Small intestine (tissue), 7 donors: ENCODE measurements at regions not wholly inside any gene's neighbourhood (a gene's known extent, or its start where the extent isn't known, plus 50 kb on each side); places are given as distances from the start of the nearest gene placed in this dataset.
"Not testable (repeated sequence)": the region's sequence is repeated elsewhere in the genome, so short reads cannot be mapped to it uniquely, and the experiment has no call there.

Experiments used
- DNase-seq, 2 donors: peaks; one replicate each; pipeline versions ENCODE4 v3.0.0 to v3.0.0-alpha.2; 2013
- FAIRE-seq: peaks from 2 replicates; lab custom pipeline; 2012; peaks lifted over from hg19 to GRCh38; lab: Jason Lieb, UNC
- H3K27ac ChIP-seq, 3 donors: one replicate each; pipeline ENCODE4 v1.5.1; 2013; ENCODE audit warnings: low read length in 2 of 3, mild to moderate bottlenecking in 2 of 3, control low read depth in 1 of 3, inconsistent platforms in 1 of 3, low read depth in 1 of 3, moderate library complexity in 1 of 3
- H3K27me3 ChIP-seq, 3 donors: one replicate each; pipeline ENCODE4 v1.6.1; 2013; ENCODE audit warnings: low read length in 3 of 3, inconsistent platforms in 1 of 3; ENCODE audit not compliant: control insufficient read depth in 3 of 3, insufficient read depth in 3 of 3
- H3K36me3 ChIP-seq, 3 donors: one replicate each; pipeline ENCODE4 v1.6.1; 2013; ENCODE audit warnings: low read length in 3 of 3, inconsistent platforms in 1 of 3, low read depth in 1 of 3, mild to moderate bottlenecking in 1 of 3, moderate library complexity in 1 of 3; ENCODE audit not compliant: control insufficient read depth in 3 of 3, insufficient read depth in 2 of 3
- H3K4me1 ChIP-seq, 3 donors: one replicate each; pipeline ENCODE4 v1.6.1; 2013; ENCODE audit warnings: low read length in 2 of 3, inconsistent platforms in 1 of 3, low read depth in 1 of 3, mild to moderate bottlenecking in 1 of 3, moderate library complexity in 1 of 3; ENCODE audit not compliant: control insufficient read depth in 3 of 3, insufficient read depth in 2 of 3
- H3K4me3 ChIP-seq, 3 donors: one replicate each; pipeline ENCODE4 v1.5.1; 2013; ENCODE audit warnings: low read length in 3 of 3, control low read depth in 1 of 3, inconsistent platforms in 1 of 3, low read depth in 1 of 3, mild to moderate bottlenecking in 1 of 3, moderate library complexity in 1 of 3
- H3K9me3 ChIP-seq, 2 donors: one replicate each; pipeline ENCODE4 v1.6.1; 2013; ENCODE audit warnings: low read depth in 1 of 2, low read length in 1 of 2; ENCODE audit not compliant: control insufficient read depth in 2 of 2, insufficient read depth in 1 of 2
- WGBS, 3 donors: extraction: QIAGEN DNeasy Blood & Tissue Kit; methylation state at CpG; one replicate each; pipeline ENCODE4 v1.1.7; 2013; 5-methylcytosine and 5-hydroxymethylcytosine counted together
- donor health status: healthy with polysubstance abuse.
- donor health status: control.
- donor health status: control.
- donor health status: Bipolar disorder and iron deficiency.
- donor health status: healthy.

DNA sequence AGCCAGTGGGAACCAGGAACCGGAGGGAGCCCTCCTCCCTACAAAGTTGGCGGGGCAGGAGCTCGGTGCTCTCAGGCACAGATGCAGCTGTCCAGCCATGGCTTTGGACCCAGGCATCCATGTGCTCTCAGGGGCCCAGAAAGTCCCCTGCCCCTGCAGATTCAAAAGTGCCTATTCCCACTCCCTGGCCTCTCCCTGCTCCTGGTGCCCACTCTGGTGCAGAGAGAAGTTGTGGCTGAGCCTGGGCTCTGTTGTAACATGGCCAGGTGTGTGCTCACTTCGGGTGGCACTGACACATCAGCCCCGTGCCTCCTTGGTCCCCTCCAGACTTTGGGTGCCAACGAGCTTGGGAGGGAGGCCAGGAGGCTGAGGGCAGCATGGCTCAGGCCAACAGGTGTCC is 315.8 kb upstream of the KYNU start:
- DNase-seq: no peak
- Histone ChIP-seq H3K27me3 (no peaks in the 10 kb centered on the region), H3K4me3 (no peak overlapping the region), H3K27ac (no peak overlapping the region), H3K4me1 (no peaks in the 10 kb centered on the region), H3K9me3 (peaks cover 0 to 5% of the 10 kb centered on the region in 2 donors), H3K36me3 (no peaks in the 10 kb centered on the region)
- FAIRE-seq: no peak
- 66 to 81% (median 66%) methylated on average over 6 of the region's 6 CpGs for WGBS, 3 donors

DNA sequence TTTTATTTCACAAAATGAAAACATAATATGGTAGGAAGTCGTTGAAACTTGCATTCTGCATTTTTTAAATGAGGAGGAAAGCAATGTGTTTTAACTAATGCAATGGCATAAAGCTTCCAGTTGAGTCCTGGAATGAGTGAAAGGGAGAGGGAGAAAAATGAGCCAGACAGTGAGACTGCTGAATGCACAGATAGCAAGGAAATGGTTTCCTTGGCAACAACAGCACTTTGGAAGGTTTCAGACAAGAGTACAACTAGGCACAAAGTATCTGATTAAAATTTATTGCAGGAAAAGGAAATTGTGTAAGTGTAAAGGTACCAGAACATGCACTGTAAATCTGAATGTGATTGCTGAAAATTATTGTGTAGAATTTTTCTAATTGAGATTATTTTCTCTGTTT is 320.1 kb upstream of the KYNU start:
- no peaks in the 10 kb centered on the region for H3K36me3 ChIP-seq
- no peaks in the 10 kb centered on the region for H3K27me3 ChIP-seq
- H3K27ac ChIP-seq: no peak overlapping the region
- no peaks in the 10 kb centered on the region for H3K4me1 ChIP-seq
- no peak for FAIRE-seq
- peaks cover 0 to 5% of the 10 kb centered on the region in 2 donors for H3K9me3 ChIP-seq
- no peak for DNase-seq
- 10 to 18% (median 16%) methylated on average over 1 of the region's 1 CpG for WGBS, 3 donors
- H3K4me3 ChIP-seq: no peak overlapping the region

DNA sequence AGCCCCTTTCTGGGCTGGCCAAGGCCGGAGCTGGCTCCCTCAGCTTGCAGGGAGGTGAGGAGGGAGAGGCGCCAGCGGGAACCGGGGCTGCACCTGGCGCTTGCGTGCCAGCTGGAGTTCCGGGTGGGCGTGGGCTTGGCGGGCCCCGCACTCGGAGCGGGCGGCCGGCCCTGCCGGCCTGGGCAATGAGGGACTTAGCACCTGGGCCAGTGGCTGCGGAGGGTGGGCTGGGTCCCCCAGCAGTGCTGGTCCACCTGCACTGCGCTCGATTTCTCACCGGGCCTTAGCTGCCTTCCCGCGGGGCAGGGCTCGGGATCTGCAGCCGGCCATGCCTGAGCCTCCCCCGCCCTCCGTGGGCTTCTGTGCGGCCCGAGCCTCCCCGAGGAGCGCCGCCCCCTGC is 331.5 kb upstream of the KYNU start:
- not testable (repeated sequence) for H3K36me3 ChIP-seq, H3K4me1 ChIP-seq, H3K4me3 ChIP-seq, FAIRE-seq, DNase-seq, H3K27me3 ChIP-seq, H3K27ac ChIP-seq, H3K9me3 ChIP-seq
- WGBS, 3 donors: 94 to 95% (median 95%) methylated on average over 18 to 30 of the region's 30 CpGs

DNA sequence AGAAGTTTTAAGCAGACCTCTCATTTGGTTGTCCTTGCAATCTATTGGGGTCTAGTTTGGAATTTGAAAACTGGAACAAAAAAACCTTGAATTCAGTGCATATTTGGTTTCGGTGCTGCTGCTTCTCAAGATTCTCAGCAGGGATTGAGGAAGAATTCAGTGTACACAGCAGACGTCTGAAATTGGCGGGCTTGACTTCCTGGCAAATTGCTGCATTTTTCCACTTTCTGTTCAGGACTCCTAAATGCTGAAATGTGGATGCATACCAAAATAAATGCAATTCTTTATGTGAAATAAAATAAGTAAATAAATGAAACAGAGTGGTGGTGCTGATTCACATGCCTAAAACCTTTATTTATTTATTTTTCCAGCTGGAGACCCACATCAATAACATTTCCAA is 332.4 kb upstream of the KYNU start:
- Histone ChIP-seq H3K4me1 (no peaks in the 10 kb centered on the region), H3K36me3 (no peaks in the 10 kb centered on the region), H3K27me3 (no peaks in the 10 kb centered on the region), H3K27ac (no peak overlapping the region), H3K4me3 (no peak overlapping the region), H3K9me3 (peaks cover 0 to 4% of the 10 kb centered on the region in 2 donors)
- DNase-seq: no peak
- 57 to 80% (median 76%) methylated on average over 3 of the region's 3 CpGs for WGBS, 3 donors
- no peak for FAIRE-seq

DNA sequence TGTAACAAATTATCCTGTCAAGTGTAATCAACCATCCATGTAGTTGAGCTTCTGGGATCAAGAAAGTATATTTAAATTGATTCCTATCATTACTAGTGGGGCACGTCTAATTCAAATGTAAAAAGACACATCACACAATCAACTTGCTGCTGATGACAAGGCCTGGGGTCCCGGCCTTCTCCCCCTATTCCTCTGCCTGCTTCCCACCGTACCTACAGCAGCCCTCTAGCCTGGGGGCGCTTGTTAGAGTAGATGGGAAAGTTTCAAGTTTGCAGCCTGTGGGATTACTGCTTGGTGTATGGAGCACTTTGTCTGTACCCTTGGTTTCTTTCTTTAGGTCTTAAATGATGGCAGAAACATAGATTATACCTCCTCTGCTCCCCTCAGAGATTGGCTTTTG is 333.3 kb upstream of the KYNU start:
- WGBS, 3 donors: 62 to 76% (median 75%) methylated on average over 4 of the region's 4 CpGs
- Histone ChIP-seq H3K4me3 (no peak overlapping the region), H3K9me3 (peaks cover 0 to 4% of the 10 kb centered on the region in 2 donors), H3K4me1 (no peaks in the 10 kb centered on the region), H3K36me3 (no peaks in the 10 kb centered on the region), H3K27ac (no peak overlapping the region), H3K27me3 (no peaks in the 10 kb centered on the region)
- DNase-seq (no peak), FAIRE-seq (no peak)

DNA sequence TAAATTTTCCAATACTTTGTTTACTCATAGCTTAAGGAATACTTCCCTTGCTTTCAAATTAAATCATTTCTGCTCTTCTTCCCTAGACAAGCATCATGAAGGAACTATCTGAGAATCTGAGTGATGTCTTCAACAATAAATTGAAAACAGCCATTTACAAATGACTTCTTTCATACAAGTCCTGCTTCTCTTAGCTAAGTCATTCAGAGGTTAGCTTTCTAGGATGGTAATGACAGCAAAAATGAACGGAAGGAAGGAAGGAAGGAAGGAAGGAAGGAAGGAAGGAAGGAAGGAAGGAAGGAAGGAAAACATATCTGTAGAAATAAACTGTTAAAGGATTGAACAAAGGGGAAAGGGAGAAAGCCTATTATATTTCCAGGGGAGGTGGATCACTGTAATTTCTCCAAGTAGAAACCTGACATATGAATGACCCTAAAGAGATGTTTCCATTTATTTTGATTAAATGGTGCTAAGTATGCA is 335.0 kb upstream of the KYNU start:
- Histone ChIP-seq H3K36me3 (no peaks in the 10 kb centered on the region), H3K27me3 (no peaks in the 10 kb centered on the region), H3K4me1 (no peaks in the 10 kb centered on the region), H3K4me3 (no peak overlapping the region), H3K9me3 (peaks cover 0 to 4% of the 10 kb centered on the region in 2 donors), H3K27ac (no peak overlapping the region)
- FAIRE-seq: no peak
- DNase-seq: no peak
- WGBS, 3 donors: 48 to 67% (median 61%) methylated on average over 1 of the region's 1 CpG

DNA sequence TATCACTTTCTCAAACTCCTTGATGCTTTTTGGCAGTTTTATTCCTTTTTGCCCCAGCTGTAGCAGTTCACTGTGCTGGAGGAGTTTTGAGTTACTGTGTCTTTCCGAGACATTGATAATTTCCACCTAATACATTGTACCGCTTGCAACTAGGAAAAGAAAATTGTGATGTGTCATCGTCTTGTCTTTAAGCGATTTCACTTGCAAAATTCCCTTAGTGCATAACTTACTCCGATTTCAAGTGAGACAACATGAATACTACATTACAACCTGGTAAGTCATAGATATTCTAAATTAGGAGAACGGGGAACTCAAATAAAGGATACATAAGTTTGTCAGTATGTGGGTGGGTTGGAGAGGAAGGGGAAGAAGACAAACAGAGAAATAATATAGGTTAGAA is 340.5 kb upstream of the KYNU start:
- DNase-seq: no peak
- Histone ChIP-seq H3K4me1 (no peaks in the 10 kb centered on the region), H3K36me3 (no peaks in the 10 kb centered on the region), H3K4me3 (no peak overlapping the region), H3K9me3 (no peaks in the 10 kb centered on the region), H3K27me3 (no peaks in the 10 kb centered on the region), H3K27ac (no peak overlapping the region)
- 87 to 92% (median 92%) methylated on average over 6 of the region's 6 CpGs for WGBS, 3 donors
- FAIRE-seq: no peak

DNA sequence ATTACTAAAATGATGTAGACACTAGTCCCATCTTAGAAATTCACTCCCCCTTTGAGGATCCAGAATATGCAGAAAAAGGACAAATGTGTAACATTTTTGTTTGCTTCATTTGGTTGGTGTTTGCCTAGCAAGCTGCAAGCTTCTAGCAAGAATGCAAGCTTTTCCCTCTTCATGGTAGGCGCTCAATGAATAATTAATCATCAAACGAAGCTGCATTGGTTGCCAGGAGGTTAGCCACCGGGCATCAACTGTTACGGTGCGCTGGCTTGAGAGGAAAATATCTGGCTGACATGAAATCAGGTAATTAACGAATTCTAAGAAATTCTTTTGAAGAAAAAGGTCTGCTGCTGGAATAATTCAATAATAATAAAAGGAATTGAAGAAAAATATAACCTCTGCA is 341.0 kb upstream of the KYNU start:
- Histone ChIP-seq H3K4me3 (no peak overlapping the region), H3K36me3 (no peaks in the 10 kb centered on the region), H3K27ac (no peak overlapping the region), H3K27me3 (no peaks in the 10 kb centered on the region), H3K4me1 (no peaks in the 10 kb centered on the region), H3K9me3 (no peaks in the 10 kb centered on the region)
- DNase-seq: no peak
- FAIRE-seq: no peak
- WGBS, 3 donors: 57 to 70% (median 57%) methylated on average over 6 of the region's 6 CpGs

DNA sequence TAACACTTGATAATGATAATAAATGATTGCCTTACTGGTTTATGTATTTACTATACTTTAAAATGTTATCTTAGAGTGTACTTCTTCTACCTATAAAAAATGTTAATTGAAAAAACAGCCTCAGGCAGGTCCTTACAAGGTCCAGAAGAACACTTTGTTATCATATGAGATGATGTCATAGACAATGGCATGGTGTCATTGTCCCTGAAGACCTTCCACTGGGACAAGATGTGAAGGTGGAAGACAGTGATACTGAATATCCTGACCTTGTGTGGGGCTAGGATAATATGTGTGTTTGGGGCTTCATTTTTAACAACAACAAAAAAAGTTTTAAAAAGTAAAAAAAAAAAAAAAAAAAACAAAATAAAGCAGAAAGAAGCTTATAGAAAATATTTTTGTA is 342.2 kb upstream of the KYNU start:
- no peaks in the 10 kb centered on the region for H3K27me3 ChIP-seq
- no peak overlapping the region for H3K4me3 ChIP-seq
- H3K27ac ChIP-seq: no peak overlapping the region
- H3K9me3 ChIP-seq: no peaks in the 10 kb centered on the region
- H3K4me1 ChIP-seq: no peaks in the 10 kb centered on the region
- DNase-seq (no peak), FAIRE-seq (no peak)
- H3K36me3 ChIP-seq: no peaks in the 10 kb centered on the region
